Lower leg skin (tissue), 3 donors: ENCODE measurements at regions not wholly inside any gene's neighbourhood (a gene's known extent, or its start where the extent isn't known, plus 50 kb on each side); places are given as distances from the start of the nearest gene placed in this dataset.

Experiments
- POLR2A ChIP-seq, 2 donors: fragments of 450-650 bp; IDR thresholded peaks; one replicate each; pipeline ENCODE4 v1.6.1; 2016 to 2017; ENCODE audit warnings: antibody characterized with exemption in 2 of 2, mild to moderate bottlenecking in 1 of 2, moderate library complexity in 1 of 2
- TF ChIP-seq, protein P1 (sequence below), 3 donors: fragments of 450-650 bp; IDR thresholded peaks; one replicate each; pipeline ENCODE4 v1.5.1; 2016; ENCODE audit warnings: antibody characterized with exemption in 3 of 3, mild to moderate bottlenecking in 3 of 3, moderate library complexity in 2 of 3

DNA sequence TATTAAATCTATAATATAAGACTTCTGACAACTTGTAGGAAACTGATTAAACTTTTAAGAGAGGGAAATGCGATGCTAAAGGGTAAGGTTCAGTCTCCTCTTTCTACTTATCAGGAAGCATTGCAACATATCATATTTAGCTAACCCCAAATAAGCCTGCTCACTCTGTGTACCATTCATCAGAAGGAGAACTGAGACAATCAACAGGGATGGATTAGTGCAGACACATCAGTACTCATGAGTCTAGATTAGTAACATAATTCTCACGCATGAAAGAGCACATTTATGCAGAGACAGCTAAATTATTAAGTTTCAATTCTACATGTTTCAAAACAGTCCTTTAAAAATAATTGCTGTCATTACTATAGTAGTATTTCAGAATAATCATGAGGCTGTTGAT lies 354.2 kb upstream of the ZWINT start:
- TF ChIP-seq, protein P1, sequence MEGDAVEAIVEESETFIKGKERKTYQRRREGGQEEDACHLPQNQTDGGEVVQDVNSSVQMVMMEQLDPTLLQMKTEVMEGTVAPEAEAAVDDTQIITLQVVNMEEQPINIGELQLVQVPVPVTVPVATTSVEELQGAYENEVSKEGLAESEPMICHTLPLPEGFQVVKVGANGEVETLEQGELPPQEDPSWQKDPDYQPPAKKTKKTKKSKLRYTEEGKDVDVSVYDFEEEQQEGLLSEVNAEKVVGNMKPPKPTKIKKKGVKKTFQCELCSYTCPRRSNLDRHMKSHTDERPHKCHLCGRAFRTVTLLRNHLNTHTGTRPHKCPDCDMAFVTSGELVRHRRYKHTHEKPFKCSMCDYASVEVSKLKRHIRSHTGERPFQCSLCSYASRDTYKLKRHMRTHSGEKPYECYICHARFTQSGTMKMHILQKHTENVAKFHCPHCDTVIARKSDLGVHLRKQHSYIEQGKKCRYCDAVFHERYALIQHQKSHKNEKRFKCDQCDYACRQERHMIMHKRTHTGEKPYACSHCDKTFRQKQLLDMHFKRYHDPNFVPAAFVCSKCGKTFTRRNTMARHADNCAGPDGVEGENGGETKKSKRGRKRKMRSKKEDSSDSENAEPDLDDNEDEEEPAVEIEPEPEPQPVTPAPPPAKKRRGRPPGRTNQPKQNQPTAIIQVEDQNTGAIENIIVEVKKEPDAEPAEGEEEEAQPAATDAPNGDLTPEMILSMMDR (IDR thresholded peaks at IDR 0.05), result no peak
- no peak for TF ChIP-seq POLR2A (IDR thresholded peaks at IDR 0.05)
